Amygdala (tissue), 56 donors: ENCODE measurements at regions not wholly inside any gene's neighbourhood (a gene's known extent, or its start where the extent isn't known, plus 50 kb on each side); places are given as distances from the start of the nearest gene placed in this dataset.

Source experiments
- DNase-seq, 56 donors: peaks; one replicate each; lab custom pipeline; 2025; lab: John Stamatoyannopoulos, UW

- DNase-seq, result no peak
Measured at GRCh38 chr3:94256888-94257813, 194.3 kb downstream of the NSUN3 start.

GRCh38 chr3:94258851-94259250, 196.0 kb downstream of the NSUN3 start:
- no peak for DNase-seq

- DNase-seq, result no peak
Measured at GRCh38 chr3:94259291-94259690, 196.4 kb downstream of the NSUN3 start.

- no peak for DNase-seq
Measured at GRCh38 chr3:94269763-94270162, 206.9 kb downstream of the NSUN3 start.

- DNase-seq, result no peak
Measured at GRCh38 chr3:94272016-94272415, 209.2 kb downstream of the NSUN3 start.

- no peak for DNase-seq
Measured at GRCh38 chr3:94280958-94281357, 218.1 kb downstream of the NSUN3 start.

GRCh38 chr3:94285872-94286271, 223.0 kb downstream of the NSUN3 start:
- no peak for DNase-seq

- DNase-seq, result no peak
Measured at GRCh38 chr3:94291686-94292085, 228.8 kb downstream of the NSUN3 start.

- DNase-seq, result no peak
Measured at GRCh38 chr3:94292151-94292550, 229.3 kb downstream of the NSUN3 start.

GRCh38 chr3:94293793-94294195, 230.9 kb downstream of the NSUN3 start:
- no peak for DNase-seq

- no peak for DNase-seq
Measured at GRCh38 chr3:94294806-94295205, 231.9 kb downstream of the NSUN3 start.

- DNase-seq, result no peak
Measured at GRCh38 chr3:94299716-94300115, 236.9 kb downstream of the NSUN3 start.

- DNase-seq, result no peak
Measured at GRCh38 chr3:94301366-94301765, 238.5 kb downstream of the NSUN3 start.

- DNase-seq, result peak in 2 of 56 donors; percentile 2 to 48
Measured at GRCh38 chr3:94303266-94303665, 240.4 kb downstream of the NSUN3 start.

- DNase-seq, result peak in 27 of 56 donors; percentile 2 to 73 (median 24)
Measured at GRCh38 chr3:94303897-94304296, 241.0 kb downstream of the NSUN3 start.

GRCh38 chr3:94304954-94305353, 242.1 kb downstream of the NSUN3 start:
- no peak for DNase-seq

GRCh38 chr3:94305835-94306611, 243.2 kb downstream of the NSUN3 start:
- peak in 3 of 56 donors; percentile 0 to 6 (median 4) for DNase-seq

- DNase-seq, result no peak
Measured at GRCh38 chr3:94307588-94307987, 244.7 kb downstream of the NSUN3 start.

GRCh38 chr3:94308767-94309166, 245.9 kb downstream of the NSUN3 start:
- DNase-seq, result no peak

GRCh38 chr3:94310341-94311135, 247.7 kb downstream of the NSUN3 start:
- no peak for DNase-seq

GRCh38 chr3:94311651-94312050, 248.8 kb downstream of the NSUN3 start:
- no peak for DNase-seq
